ENCODE measurements at regions not wholly inside any gene's neighbourhood (a gene's known extent, or its start where the extent isn't known, plus 50 kb on each side); places are given as distances from the start of the nearest gene placed in this dataset.

GRCh38 chr10:14415676-14416307 is 85.1 kb upstream of the FRMD4A start:
- no peak for TF ChIP-seq CTCF (IDR thresholded peaks at IDR 0.05)
- TF ChIP-seq POLR2A (IDR thresholded peaks at IDR 0.05), result no peak

Measured in heart left ventricle (tissue), 13 donors.